Activated CD4-positive, alpha-beta T cell treated with anti-CD3 and anti-CD28 coated beads for 4 hours (primary cell): ENCODE measurements at regions not wholly inside any gene's neighbourhood (a gene's known extent, or its start where the extent isn't known, plus 50 kb on each side); places are given as distances from the start of the nearest gene placed in this dataset.

Source experiments
- DNase-seq, 2 donors: peaks; one replicate each; pipeline ENCODE4 v3.0.0-alpha.2; 2020

DNA sequence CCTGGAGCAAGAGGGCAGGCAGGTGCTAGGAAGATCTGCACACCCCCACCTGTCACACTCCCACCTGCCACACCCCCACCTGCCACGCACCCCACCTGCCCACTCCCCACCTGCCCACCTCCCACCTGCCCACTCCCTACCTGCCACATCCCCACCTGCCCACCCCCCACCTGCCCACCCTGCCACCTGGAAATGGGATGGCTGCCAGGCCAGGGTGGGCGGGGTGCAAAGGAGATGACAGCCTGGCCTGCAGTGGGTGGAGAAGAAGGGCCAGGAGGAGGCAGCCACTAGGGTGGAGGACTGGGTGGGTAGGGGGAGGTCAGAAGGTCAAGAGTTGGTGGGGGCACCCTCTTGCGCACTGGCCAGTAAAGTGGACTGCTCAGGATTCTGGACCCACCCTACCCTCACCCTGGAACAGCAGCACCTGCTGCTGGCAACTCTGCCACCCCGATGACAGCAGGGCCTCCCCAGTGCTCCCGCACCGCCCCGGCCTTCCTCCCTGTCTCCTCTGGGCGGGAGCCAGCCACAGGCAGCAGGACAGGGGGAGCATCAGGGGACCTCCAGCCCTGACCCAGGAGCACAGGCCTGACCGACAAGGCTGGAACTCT, 66.8 kb upstream of the NKX1-1 start:
- DNase-seq, result no peak

DNA sequence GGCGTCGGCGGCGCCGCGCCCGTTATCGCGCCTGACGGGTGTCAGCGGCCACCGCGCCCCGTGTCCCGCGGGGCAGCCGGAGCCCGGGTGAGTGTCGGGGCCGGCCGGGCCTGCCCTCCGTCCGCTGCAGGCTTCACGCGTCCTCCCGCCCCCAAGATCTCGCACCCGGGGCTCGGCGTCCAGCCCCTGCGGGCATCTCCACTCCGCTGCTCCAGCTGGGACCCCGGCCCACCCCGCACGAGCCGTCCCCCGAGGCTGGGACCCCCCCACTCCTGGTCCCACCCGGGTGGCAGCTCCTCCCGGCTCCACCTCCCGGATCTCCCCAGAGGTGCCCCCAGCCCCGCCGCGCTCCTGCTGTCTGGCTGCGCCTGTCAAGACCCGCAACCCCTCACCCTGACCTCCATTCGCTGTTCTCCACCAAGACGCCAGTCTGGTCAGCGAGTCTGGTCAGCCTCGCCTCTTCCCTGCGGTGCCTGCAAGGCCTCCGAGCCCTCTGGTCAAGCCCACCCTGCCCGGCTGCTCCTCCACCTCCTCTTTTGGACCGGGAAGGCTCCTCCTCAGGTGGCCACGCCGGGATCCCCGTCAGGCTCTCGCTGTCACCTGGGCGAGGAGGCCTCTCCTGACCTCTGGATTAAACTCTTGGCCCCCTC, 66.0 kb upstream of the NKX1-1 start:
- no peak for DNase-seq

DNA sequence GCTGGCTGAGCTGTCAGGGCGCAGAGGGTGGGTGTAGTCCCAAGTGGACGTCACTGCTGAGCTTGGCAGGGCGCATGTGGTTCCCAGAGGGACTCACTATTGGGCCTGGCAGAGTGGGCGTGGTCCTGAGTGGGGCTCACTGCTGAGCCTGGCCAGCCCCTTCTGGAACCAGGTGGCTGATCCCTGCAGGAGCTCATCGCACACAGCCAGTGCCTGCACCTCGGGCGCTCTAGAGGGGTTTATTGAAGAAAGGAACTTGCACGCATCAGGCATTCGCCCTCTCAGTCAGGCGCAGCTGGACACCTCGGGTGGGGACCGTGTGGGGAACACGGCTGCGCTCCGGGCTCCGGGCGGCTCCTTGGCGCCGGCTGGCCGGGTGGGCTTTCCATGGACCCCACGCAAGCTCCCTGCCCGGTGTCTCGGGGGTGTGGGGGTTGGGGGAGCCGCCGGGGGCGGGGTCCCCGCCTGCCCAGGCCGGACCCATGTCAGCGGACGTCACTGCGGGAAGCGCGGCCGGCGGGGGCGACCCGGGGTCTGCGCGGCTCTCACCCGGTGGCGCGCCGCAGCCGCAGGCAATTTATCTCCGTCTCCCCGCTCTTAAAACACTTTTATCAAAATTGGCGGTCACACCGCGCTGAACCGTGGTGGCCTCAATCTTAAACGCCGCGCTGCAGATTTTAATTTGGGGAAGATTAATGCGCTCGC, 65.4 kb upstream of the NKX1-1 start:
- no peak for DNase-seq

DNA sequence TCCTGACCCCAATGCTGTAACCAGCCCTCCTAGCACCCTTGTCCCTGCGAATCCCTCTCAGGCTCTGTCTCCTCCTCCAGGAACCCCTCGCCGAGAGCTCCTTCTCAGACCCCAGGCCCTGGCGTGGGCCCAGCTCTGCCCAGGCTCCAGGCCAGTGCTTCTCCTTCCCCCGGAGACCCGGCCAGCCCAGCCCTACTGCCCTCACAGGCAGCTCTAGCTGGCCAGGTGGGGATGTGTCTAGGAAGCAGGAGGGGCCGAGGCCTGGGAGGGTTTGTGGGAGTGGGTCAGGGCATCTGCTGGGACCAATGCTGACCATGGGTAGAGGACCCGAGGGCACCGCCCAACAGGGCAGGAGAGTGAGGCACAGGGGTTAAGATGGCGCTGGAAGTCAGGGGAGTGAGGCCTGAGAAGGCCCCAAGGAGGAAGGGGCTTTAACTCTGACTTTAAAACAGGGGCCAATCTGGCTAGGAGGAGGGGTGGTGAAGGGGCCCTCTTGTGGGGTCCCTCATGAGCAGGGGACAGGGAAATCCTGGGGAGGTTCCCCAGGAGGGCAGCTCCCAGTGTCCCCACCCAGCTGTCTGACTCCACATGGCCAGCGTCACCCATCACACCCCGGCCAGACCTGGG, 64.7 kb upstream of the NKX1-1 start:
- no peak for DNase-seq

DNA sequence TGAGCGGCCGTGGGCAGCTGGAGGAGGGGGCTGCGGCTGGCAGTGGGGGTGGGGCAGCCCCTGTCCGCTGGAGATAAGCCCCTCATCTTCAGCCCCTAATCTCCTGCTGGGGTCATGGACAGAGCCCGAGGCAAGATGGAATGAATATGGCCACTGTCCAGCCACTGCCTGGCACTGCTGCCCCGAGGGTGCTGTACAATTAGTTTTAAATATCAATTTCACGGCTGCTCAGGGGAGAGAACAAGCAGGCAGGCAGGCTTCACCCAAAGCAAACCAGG, 64.1 kb upstream of the NKX1-1 start:
- DNase-seq, result no peak

DNA sequence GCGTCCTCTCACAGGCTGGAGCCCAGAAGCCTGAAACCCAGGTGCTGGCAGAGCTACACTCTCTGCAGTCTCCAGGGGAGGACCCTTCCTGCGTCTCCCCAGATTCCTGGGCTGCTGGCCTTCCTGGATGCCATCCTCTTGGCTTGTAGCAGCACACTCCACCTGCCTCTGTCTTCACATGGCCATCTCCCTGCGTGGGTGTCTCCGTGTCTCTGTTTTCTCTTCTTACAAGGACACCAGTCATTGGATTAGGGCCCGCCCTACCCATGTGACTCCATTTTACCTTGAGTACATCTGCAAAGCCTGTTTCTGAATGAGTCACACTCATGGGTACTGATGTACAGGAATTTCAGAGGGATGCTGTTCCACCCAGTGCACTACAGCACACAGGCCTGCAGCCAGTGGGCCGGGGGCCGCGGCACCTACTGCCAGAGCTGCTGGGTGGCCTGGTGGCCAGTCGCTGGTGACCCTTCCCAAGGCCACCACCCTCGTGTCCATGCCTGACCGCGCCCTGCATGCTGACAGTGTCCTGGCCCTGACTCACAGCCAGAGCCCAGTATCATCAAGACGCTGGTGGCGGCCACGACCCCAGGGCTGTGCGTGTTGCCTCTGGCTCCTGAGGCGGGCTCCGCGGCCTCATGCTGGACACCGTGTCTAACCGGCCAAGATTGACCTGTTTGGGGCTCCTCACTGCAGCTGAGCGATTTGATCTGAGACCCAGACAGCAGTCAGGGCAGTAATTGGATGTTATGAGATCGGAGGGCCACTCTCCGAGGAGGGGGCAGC, 63.6 kb upstream of the NKX1-1 start:
- no peak for DNase-seq

DNA sequence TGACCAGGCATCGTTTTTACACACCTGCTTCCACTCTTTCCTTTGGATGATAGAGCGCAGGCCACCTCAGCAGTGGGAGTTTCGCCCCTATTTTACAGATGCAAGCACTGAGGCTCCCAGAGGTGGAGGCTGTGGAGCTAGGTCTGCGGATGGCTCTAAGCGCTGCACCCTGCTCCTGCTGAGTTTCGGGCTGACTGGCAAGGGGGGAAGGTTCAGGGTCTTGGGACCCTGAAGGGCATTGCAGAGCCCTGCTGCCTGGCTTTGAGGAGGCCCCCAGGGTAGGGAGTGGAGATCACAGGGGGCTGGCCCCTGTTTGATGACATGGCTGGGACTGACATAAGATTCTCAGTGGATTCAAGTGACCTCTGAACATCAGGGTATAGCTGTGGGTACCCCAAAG, 62.8 kb upstream of the NKX1-1 start:
- DNase-seq, result no peak

DNA sequence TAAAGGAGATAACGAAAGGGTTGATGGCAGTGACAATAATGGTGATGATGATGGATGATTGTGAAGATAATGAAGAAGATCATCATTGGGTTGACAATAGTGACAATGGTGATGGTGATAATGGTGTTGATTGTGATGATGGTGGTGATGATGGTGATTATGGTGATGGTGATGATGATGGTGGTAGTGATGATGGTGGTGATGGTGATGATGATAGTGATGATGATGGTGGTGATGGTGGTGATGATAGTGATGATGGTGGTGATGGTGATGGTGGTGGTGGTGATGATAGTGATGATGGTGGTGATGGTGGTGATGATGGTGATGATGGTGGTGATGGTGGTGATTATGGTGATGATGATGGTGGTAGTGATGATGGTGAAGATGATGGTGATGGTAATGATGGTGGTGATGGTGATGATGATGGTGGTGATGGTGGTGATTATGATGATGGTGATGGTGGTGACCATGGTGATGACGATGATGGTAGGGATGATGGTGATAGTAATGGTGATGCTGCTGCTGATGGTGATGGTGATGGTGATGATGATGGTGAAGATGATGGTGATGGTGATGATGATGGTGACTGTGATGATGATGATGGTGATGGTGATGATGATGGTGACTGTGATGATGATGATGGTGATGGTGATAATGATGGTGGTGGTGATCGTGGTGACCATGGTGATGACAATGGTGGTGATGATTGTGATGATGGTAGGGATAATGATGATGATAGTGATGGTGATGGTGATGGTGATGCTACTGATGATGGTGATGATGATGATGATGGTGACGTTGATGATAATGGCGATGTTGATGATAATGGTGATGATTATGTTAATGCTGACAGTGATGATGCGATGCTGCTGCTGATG, 61.6 kb upstream of the NKX1-1 start:
- DNase-seq, result no peak

DNA sequence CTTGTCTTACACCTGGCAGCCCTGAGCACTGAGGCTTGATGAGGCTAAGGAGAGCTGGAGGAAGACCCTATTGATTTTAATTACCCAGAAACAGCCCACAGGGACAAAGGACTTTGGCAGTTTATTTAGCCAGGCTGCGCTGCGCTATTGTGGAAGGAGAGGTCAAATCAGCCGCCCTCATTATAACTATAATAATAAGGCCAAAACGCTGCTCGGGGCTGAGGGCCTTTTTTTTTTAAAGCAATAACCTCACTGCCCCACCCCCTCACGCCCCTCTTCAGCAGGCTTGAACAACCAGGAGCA, 60.6 kb upstream of the NKX1-1 start:
- no peak for DNase-seq

DNA sequence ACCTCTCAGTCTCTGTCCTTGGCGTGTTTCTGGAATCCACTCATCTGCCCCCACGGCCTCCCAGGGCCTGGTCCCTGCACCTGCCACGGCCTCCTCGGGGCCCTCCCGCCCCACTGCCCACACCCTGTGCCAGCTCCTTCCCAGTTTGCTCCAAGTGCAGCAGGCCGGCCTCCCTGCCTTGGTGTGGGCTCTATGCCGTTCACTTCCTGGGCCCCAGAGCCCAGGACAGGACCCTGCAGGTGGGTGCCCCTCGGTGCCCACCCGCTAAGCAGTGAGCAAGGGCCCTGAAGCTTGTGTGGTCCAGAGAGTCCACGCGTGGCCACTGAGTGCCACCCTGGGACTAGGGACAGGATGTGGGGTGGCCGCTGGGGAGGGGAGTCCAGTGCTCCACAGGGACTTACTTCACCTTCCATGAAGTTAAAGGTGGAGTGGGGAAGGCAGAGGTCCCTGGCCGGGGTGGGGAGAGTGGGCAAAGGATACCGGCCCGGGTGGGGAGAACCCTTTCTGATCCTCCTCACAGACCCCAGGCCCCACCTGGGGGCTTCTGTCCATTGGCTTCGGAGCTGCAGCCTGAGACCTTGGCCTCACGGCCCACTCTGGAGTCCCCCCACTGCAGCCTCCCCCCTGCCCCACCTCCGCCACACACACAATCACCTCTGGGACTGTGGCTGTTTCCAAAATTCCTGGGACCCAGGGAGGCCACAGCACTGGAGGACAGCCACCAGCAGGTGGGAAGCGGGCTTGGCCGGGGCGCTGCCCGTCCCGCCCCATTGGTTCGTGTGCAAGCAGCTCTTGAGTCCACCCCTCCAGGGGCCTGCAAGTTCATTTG, 60.0 kb upstream of the NKX1-1 start:
- no peak for DNase-seq

DNA sequence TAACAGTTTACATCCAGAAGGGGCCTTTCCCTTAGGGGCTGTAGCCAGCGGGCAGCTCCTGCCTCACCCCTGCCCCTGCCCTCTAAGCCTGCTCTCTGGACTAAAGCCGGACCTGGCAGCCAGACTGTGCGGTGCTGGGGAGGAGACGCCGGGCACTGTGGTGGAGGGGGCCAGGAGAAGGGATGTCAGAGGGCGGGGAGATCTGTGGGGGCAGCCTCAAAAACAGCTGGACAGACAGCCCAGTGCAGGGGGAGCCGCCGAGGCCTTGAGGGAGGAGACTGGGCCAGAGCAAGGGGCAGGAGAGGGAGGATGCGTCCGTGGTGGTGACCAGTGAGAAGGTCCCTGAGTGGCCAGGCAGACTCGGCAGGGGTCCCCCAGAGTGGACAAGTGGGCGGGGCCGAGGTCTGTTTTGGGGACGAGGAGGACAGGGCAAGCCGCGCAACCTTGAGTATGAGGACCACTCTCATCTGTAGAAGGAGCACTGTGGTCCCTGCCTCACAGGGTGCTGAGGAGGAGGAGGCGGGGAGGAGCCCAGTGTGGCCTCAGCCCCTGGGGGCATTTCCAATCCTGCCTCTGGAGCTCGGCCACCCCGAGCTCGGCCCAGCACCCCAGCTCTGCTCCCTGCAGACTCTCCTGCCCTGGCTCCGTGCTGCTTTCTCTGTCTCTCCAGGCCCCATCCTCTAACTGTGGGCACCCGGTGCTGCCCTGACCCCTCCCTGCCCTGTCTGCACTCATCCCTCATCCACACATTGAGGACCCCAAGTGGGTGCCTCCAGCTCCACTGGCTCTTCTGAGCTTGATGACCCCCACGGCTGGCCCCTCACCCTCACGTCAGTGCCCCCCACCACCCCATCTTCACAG, 59.2 kb upstream of the NKX1-1 start:
- no peak for DNase-seq

DNA sequence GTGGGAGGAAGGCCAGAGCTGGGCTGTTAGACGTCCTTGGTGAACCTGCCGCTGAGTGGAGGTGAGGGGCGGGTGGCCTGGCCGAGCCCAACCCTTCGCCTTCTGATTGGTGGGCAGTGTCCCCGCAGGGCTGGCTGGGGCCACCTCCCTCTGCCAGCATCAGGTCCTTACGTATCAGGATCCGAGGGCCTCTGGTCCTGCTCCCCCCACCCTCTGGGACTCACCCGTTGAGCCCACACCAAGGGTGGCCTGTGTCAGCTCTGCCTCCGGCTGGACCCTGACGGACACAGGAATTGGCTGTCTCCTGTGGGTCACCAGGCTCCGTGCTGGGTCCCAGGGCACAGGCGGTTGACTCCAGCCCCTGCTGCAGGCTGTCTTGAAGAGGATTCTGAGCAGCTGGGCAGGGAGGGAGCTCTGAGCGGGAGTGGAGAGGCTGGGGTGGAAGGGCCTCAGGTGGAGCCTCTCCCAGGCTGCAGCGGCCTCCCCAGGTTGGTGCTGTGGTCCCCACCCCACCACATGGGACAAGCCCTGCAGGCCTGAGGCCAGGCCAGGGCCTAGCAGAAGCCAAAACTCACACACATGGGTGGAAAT, 58.4 kb upstream of the NKX1-1 start:
- DNase-seq, result no peak

DNA sequence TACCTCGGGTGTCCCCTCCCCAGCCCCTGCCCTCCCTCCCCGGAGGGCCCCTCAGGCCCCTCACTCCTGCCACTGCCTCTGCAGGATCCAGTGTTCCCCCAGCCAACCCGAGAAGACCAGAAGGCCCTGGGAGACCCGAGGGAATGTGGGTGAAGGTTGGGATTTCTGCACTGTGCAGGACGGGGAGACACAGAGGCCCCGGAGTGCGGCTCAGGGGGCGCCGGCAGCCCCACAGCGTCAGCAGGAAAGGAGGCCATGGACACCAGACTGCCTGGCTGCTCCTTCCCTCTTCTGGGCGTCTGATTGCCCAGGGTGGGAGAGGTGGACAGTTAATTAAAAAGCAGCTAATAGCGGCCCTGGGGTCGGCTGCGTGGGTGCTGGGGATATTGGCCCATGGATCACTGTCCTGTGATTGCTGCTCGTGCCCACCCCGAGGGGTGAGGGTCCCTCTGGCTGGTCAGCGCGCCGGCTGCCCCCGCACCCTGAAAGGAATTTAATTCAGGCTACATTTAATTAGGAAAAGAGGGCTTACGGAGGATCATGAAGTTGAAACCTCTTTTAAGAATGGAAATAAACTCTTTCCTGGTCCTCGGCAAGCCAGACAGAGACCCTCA, 57.8 kb upstream of the NKX1-1 start:
- no peak for DNase-seq

DNA sequence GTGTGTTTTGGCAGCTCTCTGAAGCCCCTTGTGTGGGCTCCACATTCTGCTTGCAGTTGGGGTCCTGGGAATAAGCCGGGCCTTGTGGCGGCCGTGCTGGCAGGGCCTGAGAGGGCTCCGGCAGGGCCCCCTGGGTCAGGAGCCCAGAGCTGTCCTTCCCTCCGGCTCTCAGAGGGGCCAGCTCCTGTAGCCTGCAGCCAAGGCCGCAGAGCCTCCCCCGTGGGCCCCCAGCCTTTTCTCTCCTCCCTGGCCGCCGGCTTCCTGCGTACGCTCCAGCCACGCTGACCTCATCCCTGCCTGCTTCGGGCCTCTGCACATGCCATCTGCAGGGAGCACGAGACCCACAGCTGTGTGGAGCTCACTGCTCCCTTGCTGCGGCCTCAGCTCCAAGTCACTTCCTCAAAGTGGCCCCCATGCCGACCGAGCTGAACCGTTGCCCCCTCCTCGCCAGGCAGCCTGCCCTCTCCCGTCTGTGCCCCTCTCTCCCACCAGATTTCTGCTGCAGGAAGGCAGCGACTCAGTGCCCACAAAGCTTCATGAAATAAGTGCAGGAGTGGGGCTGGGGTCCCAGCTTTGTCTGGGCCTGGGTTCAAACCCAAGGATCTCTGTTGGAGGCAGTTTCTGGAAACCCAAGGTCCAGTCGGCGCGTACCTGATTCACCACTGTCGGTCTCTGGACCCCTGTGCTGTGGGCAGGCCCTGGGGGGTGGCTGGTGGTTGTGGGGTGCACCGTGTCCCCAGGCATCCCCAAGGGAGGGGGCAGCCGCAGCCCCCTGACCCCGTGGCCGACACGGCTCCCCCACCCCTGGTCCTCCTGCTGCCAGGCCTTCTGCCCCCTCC, 57.1 kb upstream of the NKX1-1 start:
- no peak for DNase-seq

DNA sequence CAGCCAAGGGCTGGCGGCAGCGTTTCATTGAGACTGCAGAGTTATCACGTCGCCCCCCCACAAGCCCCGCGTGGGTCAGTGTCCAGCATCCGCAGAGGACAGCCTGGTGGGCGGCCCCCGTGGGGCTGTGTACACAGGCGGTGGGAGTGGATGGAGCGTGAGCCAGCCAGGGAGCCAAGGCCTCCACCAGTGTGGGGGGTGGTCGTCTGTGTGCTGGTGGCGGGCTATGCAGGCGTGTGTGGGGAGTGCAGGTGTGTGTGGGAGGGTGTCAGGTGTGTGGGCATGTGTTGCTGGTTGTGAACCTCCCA, 56.5 kb upstream of the NKX1-1 start:
- no peak for DNase-seq

DNA sequence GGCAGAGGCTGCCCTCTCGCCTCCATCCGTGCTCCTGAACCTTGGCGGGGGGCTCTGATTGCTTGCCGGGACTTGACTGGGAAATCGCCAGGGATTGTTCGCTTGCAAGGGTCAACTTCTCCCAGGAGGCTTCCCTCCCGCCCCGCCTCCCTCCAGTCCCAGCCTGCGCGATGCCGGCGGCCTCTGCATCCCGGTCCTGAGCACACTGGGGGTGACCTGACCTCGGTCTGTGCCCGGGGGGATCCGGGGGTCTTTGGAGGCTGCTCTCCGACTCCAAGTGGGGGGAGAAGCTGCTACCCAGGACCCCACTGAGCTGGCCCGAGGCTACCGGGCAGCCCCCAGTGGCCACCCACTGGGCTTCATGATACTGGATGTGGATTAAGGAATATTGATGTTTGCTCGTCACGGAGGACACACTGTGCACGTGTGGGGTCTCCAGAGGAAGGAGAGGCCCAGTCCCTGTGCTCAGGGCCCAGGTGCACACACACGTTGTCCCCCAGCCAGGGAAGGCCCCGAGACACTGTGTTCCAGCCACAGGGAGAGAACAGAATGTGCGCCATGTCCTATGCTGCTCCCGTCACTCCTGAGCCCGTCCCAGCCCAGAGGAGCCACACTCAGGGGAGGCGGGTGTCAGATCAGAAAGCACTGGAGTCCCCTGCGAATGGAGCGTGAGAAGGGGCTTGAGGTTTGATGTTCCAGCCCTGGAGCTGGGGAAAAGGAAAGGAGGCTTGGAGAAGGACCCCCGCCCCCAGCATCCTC, 55.9 kb upstream of the NKX1-1 start:
- no peak for DNase-seq

DNA sequence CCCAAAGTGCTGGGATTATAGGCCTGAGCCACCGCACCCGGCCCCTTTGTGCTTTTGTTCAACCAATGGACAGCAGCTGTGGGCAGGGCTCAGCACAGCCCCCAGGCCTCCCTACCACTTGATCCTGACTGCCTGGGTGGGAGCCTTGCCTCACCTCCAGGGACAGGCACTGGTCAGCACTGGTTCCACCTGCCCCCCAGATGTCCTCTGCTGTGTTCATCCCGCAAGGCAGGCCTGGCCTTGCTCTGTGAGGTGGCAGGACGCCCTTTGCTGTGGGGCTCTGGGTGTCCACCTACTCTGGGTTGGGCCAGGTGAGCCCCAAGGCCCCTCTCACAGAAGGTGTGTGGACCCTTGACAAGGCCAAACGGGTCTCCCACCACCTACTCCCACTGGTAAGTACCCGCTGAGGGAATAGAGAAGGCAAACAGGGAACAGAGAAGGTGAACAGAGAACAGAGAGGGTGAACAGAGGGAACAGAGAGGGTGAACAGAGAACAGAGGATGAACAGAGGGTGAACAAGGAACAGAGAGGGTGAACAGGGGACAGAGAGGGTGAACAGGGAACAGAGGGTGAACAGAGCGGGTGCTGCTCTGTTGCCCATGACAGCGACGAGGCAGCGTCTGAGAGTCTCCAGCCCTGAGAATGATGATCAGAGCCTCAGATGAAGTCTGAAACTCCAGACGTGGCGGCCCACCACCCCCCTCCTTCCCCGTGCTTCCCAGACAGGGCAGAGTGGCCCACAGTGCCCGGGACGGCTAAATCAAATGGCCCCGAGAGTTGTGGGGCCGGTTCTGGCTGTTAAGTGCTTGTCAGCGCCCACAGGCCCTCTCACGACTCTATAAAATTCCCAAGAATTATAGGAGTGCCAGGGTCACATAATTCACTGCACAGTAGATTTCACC, 55.0 kb upstream of the NKX1-1 start:
- DNase-seq, result no peak
